Heart right ventricle (tissue), 16 donors: ENCODE measurements at regions not wholly inside any gene's neighbourhood (a gene's known extent, or its start where the extent isn't known, plus 50 kb on each side); places are given as distances from the start of the nearest gene placed in this dataset.
"Not testable (repeated sequence)": the region's sequence is repeated elsewhere in the genome, so short reads cannot be mapped to it uniquely, and the experiment has no call there.

Experiments
- ATAC-seq, 8 donors: fragments of 200-7000 bp; cut with Tn5 transposase; one replicate each; pipeline ENCODE4 v1.9.1; 2020; ENCODE audit warnings: mild to moderate bottlenecking in 8 of 8, moderate library complexity in 8 of 8, moderate number of reproducible peaks in 1 of 8
- DNase-seq, 2 donors: peaks; one replicate each; pipeline ENCODE4 v3.0.0-alpha.2; 2020
- H3K27ac ChIP-seq, 10 donors: fragments of 200-600 bp; sonication (generic) in 2 of 10; one replicate each; pipeline versions ENCODE4 v1.5.0 to v1.8.0; 2020 to 2022; ENCODE audit warnings: mild to moderate bottlenecking in 3 of 10
- H3K27me3 ChIP-seq, 7 donors: fragments of 200-600 bp; one replicate each; pipeline ENCODE4 v1.8.0; 2021 to 2022; ENCODE audit warnings: mild to moderate bottlenecking in 2 of 7
- H3K36me3 ChIP-seq, 9 donors: fragments of 200-600 bp; sonication (generic) in 1 of 9; one replicate each; pipeline versions ENCODE4 v1.5.0 to v1.8.0; 2020 to 2022; ENCODE audit warnings: mild to moderate bottlenecking in 2 of 9
- H3K4me1 ChIP-seq, 9 donors: fragments of 200-600 bp; sonication (generic) in 1 of 9; one replicate each; pipeline versions ENCODE4 v1.5.0 to v1.8.0; 2020 to 2022; ENCODE audit warnings: mild to moderate bottlenecking in 4 of 9
- H3K4me3 ChIP-seq, 10 donors: fragments of 200-600 bp; sonication (generic) in 2 of 10; one replicate each; pipeline versions ENCODE4 v1.5.0 to v1.8.0; 2020 to 2022; ENCODE audit warnings: mild to moderate bottlenecking in 7 of 10, moderate library complexity in 2 of 10
- H3K9me3 ChIP-seq, 11 donors: fragments of 200-600 bp in 10 of 11; sonication (generic) in 2 of 11; one replicate each; pipeline versions ENCODE4 v1.5.0 to v1.8.0; 2013 to 2022; ENCODE audit warnings: mild to moderate bottlenecking in 2 of 11, control low read depth in 1 of 11, moderate library complexity in 1 of 11
- CTCF ChIP-seq, 9 donors: fragments of 200-600 bp; sonication (generic) in 2 of 9; IDR thresholded peaks; one replicate each; pipeline versions ENCODE4 v1.5.0 to v1.8.0; 2021 to 2022; ENCODE audit warnings: antibody characterized with exemption in 9 of 9, mild to moderate bottlenecking in 5 of 9, moderate library complexity in 1 of 9
- WGBS, 2 donors: extraction: QIAGEN DNeasy Blood & Tissue Kit; methylation state at CpG; one replicate each; pipeline ENCODE4 v1.1.7; 2013; ENCODE audit warnings: inconsistent platforms in 1 of 2; 5-methylcytosine and 5-hydroxymethylcytosine counted together
- intact Hi-C, 10 donors: fragments of 100-400 bp; cut with DNase I; formaldehyde crosslinking; loops; one replicate each; pipeline versions ENCODE4 v1.11.1 to v1.14.2; 2022
- donor health status: Arrhythmogenic right ventricular cardiomyopathy.
- donor health status: ischemic (EF 13 %, LVEDD 7.1; RV severe dilation, severe dysfunction).
- donor health status: healthy with polysubstance abuse.
- donor health status: DM: no; HTN: yes; CAD: no.
- donor health status: DM: no; HTN: no; CAD: no.
- donor health status: ischemic (EF 25% LVEDD 6.9; RV normal size, moderate dysfunction).
- donor health status: ischemic (EF 25% LVEDD 5.7; RV mildly dilated, moderate dysfunction).
- donor health status: healthy.
- donor health status: DM: yes; HTN: yes; CAD: no.
- donor health status: Ischemic cardiomyopathy.
- donor health status: ischemic (EF 35%, LVEDD 5.7; RV mildly dilated, moderate dysfunction).
- donor health status: nonischemic (EF 11% LVEDD 7.7; RV severe dilation, severe dysfunction).
- donor health status: DM: yes; HTN: yes; CAD: no.
- donor health status: PGD.
- donor health status: ischemic (EF 29% LVEDD 5.4; RV normal size, mild dysfunction).
- donor health status: nonischemic (EF 23%, LVEDD 6.1; RV moderate dilation, normal function).

DNA sequence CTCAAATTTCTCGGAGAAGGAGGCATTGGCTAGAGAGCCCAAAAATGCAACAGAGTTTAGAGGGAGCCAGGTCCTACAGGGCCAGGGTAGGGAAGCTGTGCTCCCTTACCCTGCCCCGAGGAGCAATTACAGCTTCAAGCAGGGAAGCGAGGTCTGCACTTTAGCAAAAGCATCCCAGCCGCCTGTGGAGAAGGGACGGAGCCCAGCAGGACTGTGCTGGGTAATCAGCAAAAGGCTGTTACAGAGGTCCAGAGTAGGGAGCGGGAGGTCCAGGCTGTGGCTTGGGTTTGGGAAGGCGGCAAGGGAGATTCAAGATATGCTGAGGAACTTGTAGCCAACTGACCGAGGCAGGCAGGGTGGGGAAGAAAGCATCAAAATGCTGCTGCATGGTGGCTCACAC is 162.6 kb downstream of the TMEM132E start:
- 25 to 28% methylated on average over 8 of the region's 8 CpGs for WGBS, 2 donors
- DNase-seq (no peak), ATAC-seq (no peak)
- peaks cover 0 to 28% (median 15%) of the 10 kb centered on the region in 7 donors for H3K27me3 ChIP-seq
- no peaks in the 10 kb centered on the region for H3K36me3 ChIP-seq
- H3K27ac ChIP-seq, result no peak overlapping the region
- intact Hi-C loops, result no loop called here
- TF ChIP-seq CTCF (IDR thresholded peaks at IDR 0.05), result no peak
- peaks cover 0 to 5% (median 0%) of the 10 kb centered on the region in 11 donors for H3K9me3 ChIP-seq
- H3K4me3 ChIP-seq, result no peak overlapping the region
- H3K4me1 ChIP-seq, result no peaks in the 10 kb centered on the region

DNA sequence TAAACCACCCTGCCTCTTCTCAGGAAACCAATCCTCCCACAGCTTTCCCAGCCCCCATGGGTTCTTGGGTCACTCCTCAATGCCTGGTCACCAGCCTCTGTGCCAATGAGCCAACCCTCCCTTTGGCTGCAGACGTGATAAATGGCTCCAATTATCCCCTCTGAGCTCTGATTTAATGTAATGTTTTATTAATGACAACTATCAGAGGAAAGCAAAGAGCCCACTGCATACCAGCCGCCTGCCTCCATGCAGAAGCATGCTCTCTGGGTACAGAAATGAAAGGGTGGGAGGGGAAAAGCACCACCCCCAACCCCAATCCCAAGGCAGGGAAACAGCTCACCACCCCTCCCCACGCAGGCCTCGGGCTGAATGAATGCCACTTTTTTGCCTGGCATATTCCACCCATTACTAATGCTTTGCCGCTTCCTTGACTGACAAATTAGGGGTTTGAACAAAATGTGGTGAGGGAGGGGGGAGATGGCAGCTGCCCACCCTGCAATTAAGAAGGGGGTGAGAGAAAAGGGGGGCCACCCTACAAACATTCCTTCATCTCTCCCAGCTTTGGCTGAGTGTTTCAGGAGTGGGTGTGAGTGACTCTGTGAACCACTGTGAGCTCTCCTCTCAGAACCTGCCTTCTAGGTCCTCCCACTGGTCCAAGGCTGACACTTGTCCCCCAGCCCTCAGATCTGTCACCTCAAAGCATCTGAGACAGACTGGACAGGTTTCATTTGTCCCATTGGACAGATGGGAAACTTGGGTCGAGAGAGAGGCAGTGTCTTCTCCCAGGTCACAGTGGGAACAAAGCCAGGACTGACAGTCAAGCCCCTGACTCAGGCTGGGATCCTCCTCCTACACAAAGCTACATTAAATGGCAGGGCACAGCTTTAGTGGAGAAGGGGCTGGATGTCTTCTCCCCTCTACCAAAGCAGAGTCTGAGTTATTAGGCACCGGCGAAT is 161.5 kb downstream of the TMEM132E start:
- no peak for DNase-seq
- Histone ChIP-seq H3K9me3 (peaks cover 0 to 5% (median 0%) of the 10 kb centered on the region in 11 donors), H3K36me3 (no peaks in the 10 kb centered on the region), H3K27ac (no peak overlapping the region), H3K4me3 (no peak overlapping the region), H3K27me3 (peaks cover 0 to 28% (median 15%) of the 10 kb centered on the region in 7 donors), H3K4me1 (no peaks in the 10 kb centered on the region)
- TF ChIP-seq CTCF (IDR thresholded peaks at IDR 0.05), result no peak
- 61 to 68% methylated on average over 8 of the region's 8 CpGs for WGBS, 2 donors
- ATAC-seq, result no peak
- intact Hi-C loops, result no loop called here

- 70 to 72% methylated on average over 5 of the region's 5 CpGs for WGBS, 2 donors
- no peak for TF ChIP-seq CTCF (IDR thresholded peaks at IDR 0.05)
- Histone ChIP-seq H3K36me3 (no peaks in the 10 kb centered on the region), H3K4me1 (no peaks in the 10 kb centered on the region), H3K4me3 (no peak overlapping the region), H3K9me3 (peaks cover 0 to 5% (median 0%) of the 10 kb centered on the region in 11 donors), H3K27me3 (peaks cover 0 to 28% (median 15%) of the 10 kb centered on the region in 7 donors), H3K27ac (no peak overlapping the region)
- DNase-seq (no peak), ATAC-seq (no peak)
- intact Hi-C loops, result loop anchor here in 1 of 10 donors (10.0 kb wide), 1 partner anchor 65 kb away; no protein-coding TSS in a partner anchor
These were observed 160.0 kb downstream of the TMEM132E start for GRCh38 chr17:34739386-34739785.

- DNase-seq, H3K4me3 ChIP-seq, H3K4me1 ChIP-seq, H3K36me3 ChIP-seq, H3K27ac ChIP-seq, H3K9me3 ChIP-seq, ATAC-seq: not testable (repeated sequence)
- WGBS, 2 donors, result 82 to 93% methylated on average over 4 of the region's 4 CpGs
- intact Hi-C loops, result loop anchor here in 1 of 10 donors (10.0 kb wide), 1 partner anchor 63 kb away; no protein-coding TSS in a partner anchor
- peaks cover 0 to 24% (median 5%) of the 10 kb centered on the region in 7 donors for H3K27me3 ChIP-seq
These were observed 158.3 kb downstream of the TMEM132E start for GRCh38 chr17:34737673-34738072.
